GM23248 (cell line): ENCODE measurements at regions not wholly inside any gene's neighbourhood (a gene's known extent, or its start where the extent isn't known, plus 50 kb on each side); places are given as distances from the start of the nearest gene placed in this dataset.

Experiments
- EZH2 ChIP-seq: fragments of 200-600 bp; sonication (generic); IDR thresholded peaks from 2 replicates; pipeline ENCODE4 v1.6.1; 2018; ENCODE audit warnings: antibody characterized with exemption, mild to moderate bottlenecking; ENCODE audit not compliant: insufficient read depth, poor library complexity, severe bottlenecking
- EZH2phosphoT487 ChIP-seq: fragments of 200-600 bp; sonication (generic); IDR thresholded peaks from 2 replicates; pipeline ENCODE4 v1.6.1; 2018; ENCODE audit warnings: antibody characterized with exemption, moderate library complexity, mild to moderate bottlenecking, low read depth; ENCODE audit not compliant: insufficient read depth

GRCh38 chr2:66212749-66213148 lies 222.2 kb upstream of the MEIS1 start:
- no peak for TF ChIP-seq EZH2
- no peak for TF ChIP-seq EZH2phosphoT487
